Tongue (tissue), 1 donor: ENCODE measurements at regions not wholly inside any gene's neighbourhood (a gene's known extent, or its start where the extent isn't known, plus 50 kb on each side); places are given as distances from the start of the nearest gene placed in this dataset.
A peak's percentile ranks its signal among the peaks of the same experiment; 100 is the strongest.
"Not testable (repeated sequence)": the region's sequence is repeated elsewhere in the genome, so short reads cannot be mapped to it uniquely, and the experiment has no call there.

Experiments
- DNase-seq: peaks from one replicate; pipeline ENCODE4 v3.0.0-alpha.2; 2015

- DNase-seq = peak; percentile 75
Observed at GRCh38 chr1:54474310-54475251, 68.4 kb upstream of the SSBP3 start.

- no peak for DNase-seq
Observed at GRCh38 chr1:54471588-54471987, 65.4 kb upstream of the SSBP3 start.

- not testable (repeated sequence) for DNase-seq
Observed at GRCh38 chr1:54469444-54469843, 63.2 kb upstream of the SSBP3 start.

- DNase-seq = not testable (repeated sequence)
Observed at GRCh38 chr1:54468288-54469084, 62.3 kb upstream of the SSBP3 start.

- DNase-seq = peak; percentile 64
Observed at GRCh38 chr1:54465351-54465811, 59.2 kb upstream of the SSBP3 start.

GRCh38 chr1:54464477-54465146, 58.4 kb upstream of the SSBP3 start:
- no peak for DNase-seq

- no peak for DNase-seq
Observed at GRCh38 chr1:54464031-54464476, 57.9 kb upstream of the SSBP3 start.

GRCh38 chr1:54463259-54464030, 57.3 kb upstream of the SSBP3 start:
- no peak for DNase-seq

- no peak for DNase-seq
Observed at GRCh38 chr1:54462597-54463258, 56.5 kb upstream of the SSBP3 start.

GRCh38 chr1:54461731-54462596, 55.8 kb upstream of the SSBP3 start:
- DNase-seq = no peak

GRCh38 chr1:54460861-54461387, 54.7 kb upstream of the SSBP3 start:
- no peak for DNase-seq

- DNase-seq = no peak
Observed at GRCh38 chr1:54460351-54460750, 54.2 kb upstream of the SSBP3 start.

GRCh38 chr1:54459726-54460191, 53.6 kb upstream of the SSBP3 start:
- DNase-seq = peak; percentile 56

- DNase-seq = no peak
Observed at GRCh38 chr1:54459140-54459539, 52.9 kb upstream of the SSBP3 start.

GRCh38 chr1:54456921-54457529, 50.8 kb upstream of the SSBP3 start:
- DNase-seq = no peak

GRCh38 chr1:54456361-54456760, 50.2 kb upstream of the SSBP3 start:
- DNase-seq = no peak
